Liver (tissue), 8 donors: ENCODE measurements at regions not wholly inside any gene's neighbourhood (a gene's known extent, or its start where the extent isn't known, plus 50 kb on each side); places are given as distances from the start of the nearest gene placed in this dataset.

Experiments used
- DNase-seq: peaks from one replicate; pipeline ENCODE4 v3.0.0-alpha.2; 2017; ENCODE audit warnings: low spot score
- H3K27ac ChIP-seq, 2 donors: one replicate each; pipeline ENCODE4 v1.7.0; 2013; ENCODE audit warnings: inconsistent platforms in 2 of 2, low read length in 2 of 2, control low read depth in 1 of 2, low read depth in 1 of 2, mild to moderate bottlenecking in 1 of 2
- H3K27me3 ChIP-seq, 4 donors: one replicate each; pipeline versions ENCODE4 v1.6.1 to v1.7.0; 2013; ENCODE audit warnings: low read length in 3 of 4, inconsistent platforms in 1 of 4, mild to moderate bottlenecking in 1 of 4, moderate library complexity in 1 of 4; ENCODE audit not compliant: control insufficient read depth in 4 of 4, insufficient read depth in 4 of 4
- H3K36me3 ChIP-seq, 4 donors: one replicate each; pipeline versions ENCODE4 v1.6.1 to v1.7.0; 2013; ENCODE audit warnings: low read length in 3 of 4, mild to moderate bottlenecking in 3 of 4, low read depth in 1 of 4, moderate library complexity in 1 of 4; ENCODE audit not compliant: control insufficient read depth in 4 of 4, insufficient read depth in 3 of 4
- H3K4me1 ChIP-seq, 4 donors: one replicate each; pipeline versions ENCODE4 v1.6.1 to v1.7.0; 2013; ENCODE audit warnings: low read length in 3 of 4, mild to moderate bottlenecking in 3 of 4, moderate library complexity in 1 of 4; ENCODE audit not compliant: control insufficient read depth in 4 of 4, insufficient read depth in 4 of 4
- H3K4me3 ChIP-seq, 3 donors: one replicate each; pipeline versions ENCODE4 v1.6.1 to v1.7.0; 2013; ENCODE audit warnings: low read length in 3 of 3, control low read depth in 1 of 3, low read depth in 1 of 3, mild to moderate bottlenecking in 1 of 3
- H3K9ac ChIP-seq, 2 donors: one replicate each; pipeline ENCODE4 v1.7.0; 2013; ENCODE audit warnings: low read length in 2 of 2, mild to moderate bottlenecking in 2 of 2, moderate library complexity in 2 of 2, control low read depth in 1 of 2, low read depth in 1 of 2
- H3K9me3 ChIP-seq, 4 donors: one replicate each; pipeline versions ENCODE4 v1.6.1 to v1.7.0; 2013; ENCODE audit warnings: low read length in 3 of 4; ENCODE audit not compliant: control insufficient read depth in 4 of 4
- ATF3 ChIP-seq: IDR thresholded peaks from 2 replicates; pipeline ENCODE4 v1.6.1; 2016; ENCODE audit warnings: antibody characterized with exemption
- EGR1 ChIP-seq, 2 donors: IDR thresholded peaks; 2 replicates each; pipeline ENCODE4 v1.6.1; 2016 to 2018; ENCODE audit warnings: antibody characterized with exemption in 2 of 2, low read depth in 2 of 2
- FOXA1 ChIP-seq: IDR thresholded peaks from 2 replicates; pipeline ENCODE4 v1.6.1; 2016; ENCODE audit warnings: antibody characterized with exemption
- FOXA2 ChIP-seq: IDR thresholded peaks from 2 replicates; pipeline ENCODE4 v1.6.1; 2016; ENCODE audit warnings: antibody characterized with exemption
- GABPA ChIP-seq, 2 donors: IDR thresholded peaks in 1 of 2; conservative IDR thresholded peaks in 1 of 2; 2 replicates each; pipeline ENCODE4 v1.6.1; 2016; ENCODE audit warnings: antibody characterized with exemption in 2 of 2, mild to moderate bottlenecking in 1 of 2, moderate library complexity in 1 of 2
- HNF4G ChIP-seq: IDR thresholded peaks from 2 replicates; pipeline ENCODE4 v1.6.1; 2016; ENCODE audit warnings: antibody characterized with exemption
- JUND ChIP-seq, 2 donors: IDR thresholded peaks; 2 replicates each; pipeline ENCODE4 v1.6.1; 2016; ENCODE audit warnings: antibody characterized with exemption in 2 of 2
- NR2F2 ChIP-seq: IDR thresholded peaks from 2 replicates; pipeline ENCODE4 v1.6.1; 2016; ENCODE audit warnings: antibody characterized with exemption
- SP1 ChIP-seq: IDR thresholded peaks from 2 replicates; pipeline ENCODE4 v1.6.1; 2018; ENCODE audit warnings: antibody characterized with exemption, mild to moderate bottlenecking
- TAF1 ChIP-seq: conservative IDR thresholded peaks from 2 replicates; pipeline ENCODE4 v1.6.1; 2016; ENCODE audit warnings: antibody characterized with exemption, mild to moderate bottlenecking
- YY1 ChIP-seq: IDR thresholded peaks from 2 replicates; pipeline ENCODE4 v1.6.1; 2016; ENCODE audit warnings: antibody characterized with exemption, mild to moderate bottlenecking
- ZBTB33 ChIP-seq: IDR thresholded peaks from 2 replicates; pipeline ENCODE4 v1.6.1; 2016; ENCODE audit warnings: antibody characterized with exemption
- whole genome bisulfite sequencing: extraction: QIAGEN DNeasy Blood & Tissue Kit; methylation state at CpG from one replicate; pipeline ENCODE4 v1.1.7; 2013; 5-methylcytosine and 5-hydroxymethylcytosine counted together
- TF ChIP-seq, protein P1 (sequence below): IDR thresholded peaks from 2 replicates; pipeline ENCODE4 v1.6.1; 2016; ENCODE audit warnings: antibody characterized with exemption
- TF ChIP-seq, protein P2 (sequence below): fragments of 150-350 bp; IDR thresholded peaks from 2 replicates; pipeline ENCODE4 v1.5.1; 2017; ENCODE audit warnings: improper control_type of control experiment, low read depth, low read length; ENCODE audit not compliant: missing input control
- TF ChIP-seq, protein P3 (sequence below): IDR thresholded peaks from 2 replicates; pipeline ENCODE4 v1.6.1; 2016; ENCODE audit warnings: antibody characterized with exemption, mild to moderate bottlenecking
- donor health status: healthy.
- donor health status: healthy.
- donor health status: healthy.
- donor health status: healthy.
- donor health status: healthy.

DNA sequence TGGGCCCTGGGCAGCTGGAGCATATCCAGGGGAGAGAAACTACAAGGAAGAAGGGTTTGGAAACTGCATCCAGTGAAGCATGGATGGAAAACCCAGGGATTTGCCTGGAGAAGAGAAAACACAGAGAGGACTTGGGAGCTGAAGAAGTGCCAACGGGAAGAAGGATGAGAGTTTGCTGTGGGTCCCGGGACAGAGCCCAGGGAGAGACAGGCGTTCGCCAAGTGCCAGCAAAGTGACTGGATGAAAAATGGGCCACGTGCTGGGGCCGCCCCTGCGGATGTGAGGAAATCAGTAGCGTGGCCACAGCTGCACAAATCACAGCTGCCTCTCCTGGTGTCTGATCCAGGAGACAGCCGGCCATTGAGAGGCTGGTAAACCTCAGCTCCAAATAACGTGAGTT lies 70.4 kb downstream of the HES1 start:
- H3K9ac ChIP-seq = no peak overlapping the region
- no peaks in the 10 kb centered on the region for H3K9me3 ChIP-seq
- 71% methylated on average over 10 of the region's 10 CpGs for WGBS
- H3K27me3 ChIP-seq = no peaks in the 10 kb centered on the region
- TF ChIP-seq HNF4G = no peak
- TF ChIP-seq FOXA2 = no peak
- TF ChIP-seq, protein P1, sequence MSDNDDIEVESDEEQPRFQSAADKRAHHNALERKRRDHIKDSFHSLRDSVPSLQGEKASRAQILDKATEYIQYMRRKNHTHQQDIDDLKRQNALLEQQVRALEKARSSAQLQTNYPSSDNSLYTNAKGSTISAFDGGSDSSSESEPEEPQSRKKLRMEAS = no peak
- no peak for TF ChIP-seq FOXA1
- TF ChIP-seq NR2F2 = no peak
- no peak for TF ChIP-seq SP1
- TF ChIP-seq YY1 = no peak
- no peak for TF ChIP-seq ZBTB33
- TF ChIP-seq EGR1 (IDR thresholded peaks at IDR 0.05; ENCODE audit: low read depth in 2 of 2) = no peak
- no peak for TF ChIP-seq TAF1
- TF ChIP-seq, protein P2, sequence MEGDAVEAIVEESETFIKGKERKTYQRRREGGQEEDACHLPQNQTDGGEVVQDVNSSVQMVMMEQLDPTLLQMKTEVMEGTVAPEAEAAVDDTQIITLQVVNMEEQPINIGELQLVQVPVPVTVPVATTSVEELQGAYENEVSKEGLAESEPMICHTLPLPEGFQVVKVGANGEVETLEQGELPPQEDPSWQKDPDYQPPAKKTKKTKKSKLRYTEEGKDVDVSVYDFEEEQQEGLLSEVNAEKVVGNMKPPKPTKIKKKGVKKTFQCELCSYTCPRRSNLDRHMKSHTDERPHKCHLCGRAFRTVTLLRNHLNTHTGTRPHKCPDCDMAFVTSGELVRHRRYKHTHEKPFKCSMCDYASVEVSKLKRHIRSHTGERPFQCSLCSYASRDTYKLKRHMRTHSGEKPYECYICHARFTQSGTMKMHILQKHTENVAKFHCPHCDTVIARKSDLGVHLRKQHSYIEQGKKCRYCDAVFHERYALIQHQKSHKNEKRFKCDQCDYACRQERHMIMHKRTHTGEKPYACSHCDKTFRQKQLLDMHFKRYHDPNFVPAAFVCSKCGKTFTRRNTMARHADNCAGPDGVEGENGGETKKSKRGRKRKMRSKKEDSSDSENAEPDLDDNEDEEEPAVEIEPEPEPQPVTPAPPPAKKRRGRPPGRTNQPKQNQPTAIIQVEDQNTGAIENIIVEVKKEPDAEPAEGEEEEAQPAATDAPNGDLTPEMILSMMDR = no peak
- TF ChIP-seq, protein P3, sequence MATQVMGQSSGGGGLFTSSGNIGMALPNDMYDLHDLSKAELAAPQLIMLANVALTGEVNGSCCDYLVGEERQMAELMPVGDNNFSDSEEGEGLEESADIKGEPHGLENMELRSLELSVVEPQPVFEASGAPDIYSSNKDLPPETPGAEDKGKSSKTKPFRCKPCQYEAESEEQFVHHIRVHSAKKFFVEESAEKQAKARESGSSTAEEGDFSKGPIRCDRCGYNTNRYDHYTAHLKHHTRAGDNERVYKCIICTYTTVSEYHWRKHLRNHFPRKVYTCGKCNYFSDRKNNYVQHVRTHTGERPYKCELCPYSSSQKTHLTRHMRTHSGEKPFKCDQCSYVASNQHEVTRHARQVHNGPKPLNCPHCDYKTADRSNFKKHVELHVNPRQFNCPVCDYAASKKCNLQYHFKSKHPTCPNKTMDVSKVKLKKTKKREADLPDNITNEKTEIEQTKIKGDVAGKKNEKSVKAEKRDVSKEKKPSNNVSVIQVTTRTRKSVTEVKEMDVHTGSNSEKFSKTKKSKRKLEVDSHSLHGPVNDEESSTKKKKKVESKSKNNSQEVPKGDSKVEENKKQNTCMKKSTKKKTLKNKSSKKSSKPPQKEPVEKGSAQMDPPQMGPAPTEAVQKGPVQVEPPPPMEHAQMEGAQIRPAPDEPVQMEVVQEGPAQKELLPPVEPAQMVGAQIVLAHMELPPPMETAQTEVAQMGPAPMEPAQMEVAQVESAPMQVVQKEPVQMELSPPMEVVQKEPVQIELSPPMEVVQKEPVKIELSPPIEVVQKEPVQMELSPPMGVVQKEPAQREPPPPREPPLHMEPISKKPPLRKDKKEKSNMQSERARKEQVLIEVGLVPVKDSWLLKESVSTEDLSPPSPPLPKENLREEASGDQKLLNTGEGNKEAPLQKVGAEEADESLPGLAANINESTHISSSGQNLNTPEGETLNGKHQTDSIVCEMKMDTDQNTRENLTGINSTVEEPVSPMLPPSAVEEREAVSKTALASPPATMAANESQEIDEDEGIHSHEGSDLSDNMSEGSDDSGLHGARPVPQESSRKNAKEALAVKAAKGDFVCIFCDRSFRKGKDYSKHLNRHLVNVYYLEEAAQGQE = no peak
- no peak for TF ChIP-seq ATF3
- no peak for TF ChIP-seq JUND (IDR thresholded peaks at IDR 0.05)
- H3K4me3 ChIP-seq = no peak overlapping the region
- peaks cover 0 to 2% (median 0%) of the 10 kb centered on the region in 4 donors for H3K4me1 ChIP-seq
- no peaks in the 10 kb centered on the region for H3K36me3 ChIP-seq
- H3K27ac ChIP-seq = peak overlapping the region in 1 of 2 donors; percentile 4
- DNase-seq = no peak

GRCh38 chr3:194208709-194209108 lies 72.8 kb downstream of the HES1 start:
- Histone ChIP-seq H3K9me3 (no peaks in the 10 kb centered on the region), H3K9ac (no peak overlapping the region), H3K4me1 (peaks cover 0 to 2% (median 0%) of the 10 kb centered on the region in 4 donors), H3K27ac (no peak overlapping the region), H3K4me3 (no peak overlapping the region), H3K27me3 (no peaks in the 10 kb centered on the region), H3K36me3 (no peaks in the 10 kb centered on the region)
- TF ChIP-seq GABPA (IDR thresholded peaks at IDR 0.05 in 1 of 2, conservative IDR thresholded peaks at IDR 0.05 in 1 of 2) (no peak), FOXA2 (no peak), EGR1 (IDR thresholded peaks at IDR 0.05; ENCODE audit: low read depth in 2 of 2) (no peak), ATF3 (no peak), YY1 (no peak), JUND (IDR thresholded peaks at IDR 0.05) (no peak), NR2F2 (no peak), ZBTB33 (no peak)
- TF ChIP-seq, protein P1 = no peak
- 95% methylated on average over 3 of the region's 3 CpGs for WGBS
- DNase-seq = no peak
